Panc1 (cell line): ENCODE measurements at regions not wholly inside any gene's neighbourhood (a gene's known extent, or its start where the extent isn't known, plus 50 kb on each side); places are given as distances from the start of the nearest gene placed in this dataset.

Experiments used
- ATAC-seq: fragments of 200-7000 bp; cut with Tn5 transposase; 2 replicates; pipeline ENCODE4 v1.9.1; 2020; ENCODE audit warnings: mild to moderate bottlenecking, moderate library complexity
- BruUV-seq: library from RNA; stranded (reverse); fragments of 400-500 nt; replicated peaks from 2 replicates; lab custom pipeline; 2021; lab: Mats Ljungman, UMichigan
- CTCF ChIA-PET: fragments of 300-600 bp; sonication (Branson Sonifier 250); formaldehyde crosslinking; loops from one replicate; lab custom pipeline; 2022; ENCODE audit warnings: antibody characterized with exemption; lab: Charles Lee
- POLR2A ChIA-PET: fragments of 300-600 bp; sonication (Branson Sonifier 250); formaldehyde crosslinking; loops from one replicate; lab custom pipeline; 2022; ENCODE audit warnings: antibody characterized with exemption; lab: Charles Lee
- DNase-seq: peaks from one replicate; pipeline ENCODE4 v3.0.0-alpha.2; 2010; ENCODE audit warnings: low read depth, low spot score
- H3K27ac ChIP-seq: 2 replicates; pipeline ENCODE4 v1.5.1; 2011; ENCODE audit warnings: mild to moderate bottlenecking, low read length, inconsistent platforms
- H3K27me3 ChIP-seq: fragments of 200-500 bp; sonication (Bioruptor generic); 2 replicates; pipeline ENCODE4 v1.6.0; 2014; ENCODE audit warnings: low read length, inconsistent platforms; ENCODE audit not compliant: control insufficient read depth, insufficient read depth
- H3K36me3 ChIP-seq: fragments of 200-500 bp; sonication (Bioruptor generic); 2 replicates; pipeline ENCODE4 v1.5.1; 2014; ENCODE audit warnings: inconsistent platforms, mild to moderate bottlenecking, low read length, moderate library complexity; ENCODE audit not compliant: control insufficient read depth, insufficient read depth
- H3K4me1 ChIP-seq: 2 replicates; pipeline ENCODE4 v1.5.1; 2011; ENCODE audit warnings: inconsistent platforms, mild to moderate bottlenecking, low read length, moderate library complexity; ENCODE audit not compliant: control insufficient read depth, insufficient read depth
- H3K4me3 ChIP-seq, 2 experiments: 2 replicates each; pipeline ENCODE4 v1.5.1; 2011 to 2012; ENCODE audit warnings: low read depth in 2 of 2, low read length in 2 of 2, mild to moderate bottlenecking in 2 of 2, inconsistent platforms in 1 of 2, moderate library complexity in 1 of 2
- H3K9me3 ChIP-seq: fragments of 200-500 bp; sonication (Bioruptor generic); 2 replicates; pipeline ENCODE4 v1.5.1; 2014; ENCODE audit warnings: low read depth, mild to moderate bottlenecking, inconsistent platforms, low read length, moderate library complexity; ENCODE audit not compliant: control insufficient read depth, insufficient read depth
- POLR2AphosphoS5 ChIP-seq: IDR thresholded peaks from 2 replicates; pipeline ENCODE4 v1.6.1; 2012; ENCODE audit warnings: mild to moderate bottlenecking, low read depth, low read length, moderate library complexity
- SIN3A ChIP-seq: IDR thresholded peaks from 2 replicates; pipeline ENCODE4 v1.6.1; 2012; ENCODE audit warnings: low read depth, mild to moderate bottlenecking, low read length, moderate library complexity, borderline replicate concordance; ENCODE audit not compliant: insufficient read depth
- TCF7L2 ChIP-seq: IDR thresholded peaks from 2 replicates; pipeline ENCODE4 v1.6.1; 2011; ENCODE audit warnings: mild to moderate bottlenecking, low read depth, low read length, inconsistent platforms
- in situ Hi-C: cut with HindIII; loops from 2 replicates; pipeline ENCODE4 v1.10.0; 2016; ENCODE audit warnings: low sequenced_read_pairs, low pct_unique_long_range_greater_than_20kb
- intact Hi-C: fragments of 100-400 bp; cut with micrococcal nuclease; formaldehyde crosslinking; loops from one replicate; pipeline ENCODE4 v1.10.0; 2022; ENCODE audit not compliant: unreplicated experiment
- TF ChIP-seq, protein P1 (sequence below): fragments of 450-650 bp; IDR thresholded peaks from 2 replicates; pipeline ENCODE4 v1.5.1; 2017; ENCODE audit warnings: mild to moderate bottlenecking
- TF ChIP-seq, protein P2 (sequence below), 2 experiments: IDR thresholded peaks; 2 replicates each; pipeline ENCODE4 v1.6.1; 2011 to 2012; ENCODE audit warnings: low read depth in 2 of 2, control low read depth in 1 of 2, low read length in 1 of 2, mild to moderate bottlenecking in 1 of 2, moderate library complexity in 1 of 2; ENCODE audit not compliant: insufficient read depth in 1 of 2

DNA sequence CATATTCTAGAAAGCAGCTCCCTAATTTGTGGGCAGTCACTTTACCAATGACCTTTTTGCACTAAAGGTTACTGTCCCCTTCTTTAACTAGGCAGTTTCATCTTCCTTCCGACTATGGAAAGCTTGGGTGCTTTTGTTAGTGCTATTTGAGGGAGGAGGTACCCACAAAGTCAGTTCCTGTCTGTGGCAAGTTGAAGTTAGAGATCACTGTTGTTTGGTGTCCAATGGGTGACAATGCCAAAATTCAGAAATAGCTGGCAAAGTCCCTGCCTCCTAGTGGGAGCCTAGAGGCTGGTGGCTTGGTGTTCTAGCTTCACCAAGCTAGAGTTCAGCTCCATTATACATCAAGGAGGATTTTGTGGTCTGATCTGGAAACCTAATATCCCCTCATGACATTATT is 87.1 kb upstream of the PNPT1 start:
- Histone ChIP-seq H3K36me3 (no peaks in the 10 kb centered on the region), H3K4me3 (no peak overlapping the region), H3K9me3 (no peaks in the 10 kb centered on the region), H3K27me3 (no peaks in the 10 kb centered on the region), H3K27ac (peak overlapping the region; percentile 82), H3K4me1 (peaks cover 18% of the 10 kb centered on the region)
- no TSS peak for BruUV-seq
- CTCF ChIA-PET: no interaction called here
- intact Hi-C loops: no loop called here
- in situ Hi-C loops: no loop called here
- ATAC-seq: no peak
- POLR2A ChIA-PET: no interaction called here
- DNase-seq: no peak
- TF ChIP-seq, protein P1, sequence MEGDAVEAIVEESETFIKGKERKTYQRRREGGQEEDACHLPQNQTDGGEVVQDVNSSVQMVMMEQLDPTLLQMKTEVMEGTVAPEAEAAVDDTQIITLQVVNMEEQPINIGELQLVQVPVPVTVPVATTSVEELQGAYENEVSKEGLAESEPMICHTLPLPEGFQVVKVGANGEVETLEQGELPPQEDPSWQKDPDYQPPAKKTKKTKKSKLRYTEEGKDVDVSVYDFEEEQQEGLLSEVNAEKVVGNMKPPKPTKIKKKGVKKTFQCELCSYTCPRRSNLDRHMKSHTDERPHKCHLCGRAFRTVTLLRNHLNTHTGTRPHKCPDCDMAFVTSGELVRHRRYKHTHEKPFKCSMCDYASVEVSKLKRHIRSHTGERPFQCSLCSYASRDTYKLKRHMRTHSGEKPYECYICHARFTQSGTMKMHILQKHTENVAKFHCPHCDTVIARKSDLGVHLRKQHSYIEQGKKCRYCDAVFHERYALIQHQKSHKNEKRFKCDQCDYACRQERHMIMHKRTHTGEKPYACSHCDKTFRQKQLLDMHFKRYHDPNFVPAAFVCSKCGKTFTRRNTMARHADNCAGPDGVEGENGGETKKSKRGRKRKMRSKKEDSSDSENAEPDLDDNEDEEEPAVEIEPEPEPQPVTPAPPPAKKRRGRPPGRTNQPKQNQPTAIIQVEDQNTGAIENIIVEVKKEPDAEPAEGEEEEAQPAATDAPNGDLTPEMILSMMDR: no peak
- no peak for TF ChIP-seq POLR2AphosphoS5
- TF ChIP-seq, protein P2, sequence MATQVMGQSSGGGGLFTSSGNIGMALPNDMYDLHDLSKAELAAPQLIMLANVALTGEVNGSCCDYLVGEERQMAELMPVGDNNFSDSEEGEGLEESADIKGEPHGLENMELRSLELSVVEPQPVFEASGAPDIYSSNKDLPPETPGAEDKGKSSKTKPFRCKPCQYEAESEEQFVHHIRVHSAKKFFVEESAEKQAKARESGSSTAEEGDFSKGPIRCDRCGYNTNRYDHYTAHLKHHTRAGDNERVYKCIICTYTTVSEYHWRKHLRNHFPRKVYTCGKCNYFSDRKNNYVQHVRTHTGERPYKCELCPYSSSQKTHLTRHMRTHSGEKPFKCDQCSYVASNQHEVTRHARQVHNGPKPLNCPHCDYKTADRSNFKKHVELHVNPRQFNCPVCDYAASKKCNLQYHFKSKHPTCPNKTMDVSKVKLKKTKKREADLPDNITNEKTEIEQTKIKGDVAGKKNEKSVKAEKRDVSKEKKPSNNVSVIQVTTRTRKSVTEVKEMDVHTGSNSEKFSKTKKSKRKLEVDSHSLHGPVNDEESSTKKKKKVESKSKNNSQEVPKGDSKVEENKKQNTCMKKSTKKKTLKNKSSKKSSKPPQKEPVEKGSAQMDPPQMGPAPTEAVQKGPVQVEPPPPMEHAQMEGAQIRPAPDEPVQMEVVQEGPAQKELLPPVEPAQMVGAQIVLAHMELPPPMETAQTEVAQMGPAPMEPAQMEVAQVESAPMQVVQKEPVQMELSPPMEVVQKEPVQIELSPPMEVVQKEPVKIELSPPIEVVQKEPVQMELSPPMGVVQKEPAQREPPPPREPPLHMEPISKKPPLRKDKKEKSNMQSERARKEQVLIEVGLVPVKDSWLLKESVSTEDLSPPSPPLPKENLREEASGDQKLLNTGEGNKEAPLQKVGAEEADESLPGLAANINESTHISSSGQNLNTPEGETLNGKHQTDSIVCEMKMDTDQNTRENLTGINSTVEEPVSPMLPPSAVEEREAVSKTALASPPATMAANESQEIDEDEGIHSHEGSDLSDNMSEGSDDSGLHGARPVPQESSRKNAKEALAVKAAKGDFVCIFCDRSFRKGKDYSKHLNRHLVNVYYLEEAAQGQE (IDR thresholded peaks at IDR 0.05; ENCODE audit: insufficient read depth in 1 of 2, low read depth in 2 of 2, low read length in 1 of 2): no peak
- TF ChIP-seq TCF7L2: no peak
- no peak for TF ChIP-seq SIN3A

DNA sequence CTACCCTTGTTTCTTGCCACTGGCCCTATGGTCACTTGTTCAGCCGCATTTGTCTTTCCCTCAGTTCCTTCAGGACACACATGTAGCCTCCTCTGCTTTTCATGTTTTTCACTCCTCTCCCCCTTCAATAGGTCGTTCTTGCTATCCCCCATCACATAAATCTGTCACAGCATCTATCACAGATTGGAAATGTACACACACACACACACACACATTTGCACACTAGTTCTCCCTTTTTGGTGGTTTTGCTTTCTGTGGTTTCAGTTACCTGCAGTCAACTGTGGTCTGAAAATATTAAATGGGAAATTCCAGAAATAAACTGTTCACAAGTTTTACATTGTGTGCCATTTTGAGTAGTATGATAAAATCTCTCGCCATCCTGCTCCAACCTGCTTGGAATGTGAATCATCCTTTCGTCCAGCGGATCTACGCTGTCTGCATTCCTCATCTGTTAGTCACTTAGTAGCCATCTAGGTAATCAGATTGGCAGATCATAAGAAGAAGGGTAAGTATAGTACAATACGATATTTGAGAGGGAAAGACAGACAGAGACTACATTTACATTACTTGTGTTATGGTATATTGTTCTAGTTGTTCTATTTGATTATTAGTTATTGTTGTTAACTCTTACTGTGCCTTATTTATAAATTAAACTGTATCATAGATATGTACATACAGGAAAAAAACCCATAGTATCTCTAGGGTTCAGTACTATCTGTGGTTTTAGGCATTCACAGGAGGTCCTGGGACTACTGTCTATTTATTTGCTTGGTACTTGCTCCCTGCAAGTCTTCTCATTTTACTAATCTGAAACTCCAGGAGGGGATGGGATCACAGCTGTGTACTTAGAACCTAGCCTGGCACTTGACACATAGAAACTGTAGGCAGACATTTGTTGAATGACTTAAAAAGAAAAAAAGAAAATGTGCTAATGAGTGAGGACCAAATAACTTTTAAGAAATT is 86.1 kb upstream of the PNPT1 start:
- in situ Hi-C loops (no loop called here), intact Hi-C loops (no loop called here)
- Histone ChIP-seq H3K4me3 (no peak overlapping the region), H3K27me3 (no peaks in the 10 kb centered on the region), H3K36me3 (no peaks in the 10 kb centered on the region), H3K27ac (peak overlapping the region; percentile 82), H3K4me1 (peaks cover 18% of the 10 kb centered on the region), H3K9me3 (no peaks in the 10 kb centered on the region)
- CTCF ChIA-PET: no interaction called here
- ATAC-seq: peak; percentile 98
- TF ChIP-seq TCF7L2: peak; percentile 73
- TF ChIP-seq, protein P2 (IDR thresholded peaks at IDR 0.05; ENCODE audit: insufficient read depth in 1 of 2, low read depth in 2 of 2, low read length in 1 of 2): no peak
- no TSS peak for BruUV-seq
- DNase-seq: peak; percentile 87
- POLR2A ChIA-PET: no interaction called here
